Kidney glomerular epithelial cell (primary cell): ENCODE measurements at regions not wholly inside any gene's neighbourhood (a gene's known extent, or its start where the extent isn't known, plus 50 kb on each side); places are given as distances from the start of the nearest gene placed in this dataset.
"Not testable (repeated sequence)": the region's sequence is repeated elsewhere in the genome, so short reads cannot be mapped to it uniquely, and the experiment has no call there.

Source experiments
- DNase-seq: peaks from one replicate; lab custom pipeline; 2025; lab: John Stamatoyannopoulos, UW

DNA sequence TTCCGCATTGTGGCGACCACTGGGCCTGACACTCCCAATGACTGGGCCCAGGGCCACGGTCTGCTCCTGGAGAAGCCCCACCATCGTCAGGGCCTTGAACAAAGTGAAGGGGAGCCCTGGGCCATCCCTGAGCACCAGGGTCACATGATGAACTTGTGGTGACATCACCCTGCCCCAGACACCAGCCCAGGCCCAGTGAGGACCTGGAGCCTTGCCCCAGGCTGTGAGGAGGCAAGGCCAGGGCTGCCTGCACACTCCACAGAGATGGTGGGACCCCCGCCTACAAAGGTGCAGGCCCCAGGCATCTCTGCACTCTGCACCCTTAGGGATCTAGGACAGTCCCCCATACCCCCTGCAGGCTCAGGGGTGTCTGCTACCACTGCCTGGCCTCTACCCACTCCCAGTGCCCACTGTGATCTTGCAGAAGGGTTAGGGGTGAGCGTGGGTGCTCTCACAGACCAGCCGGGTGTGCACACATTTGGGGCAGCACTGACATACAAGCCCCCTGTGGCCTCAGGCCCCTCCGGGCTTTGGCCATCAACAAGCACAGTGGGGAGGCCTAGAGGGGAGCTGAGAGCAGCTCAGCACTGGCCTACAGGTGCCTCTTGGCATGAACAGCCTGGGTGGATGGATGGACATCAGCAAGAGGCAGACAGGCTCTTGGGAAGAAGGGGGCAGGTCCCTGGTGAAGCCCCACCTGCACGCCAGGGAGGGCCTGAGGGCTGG lies 624.0 kb upstream of the LRRTM4 start:
- no peak for DNase-seq

DNA sequence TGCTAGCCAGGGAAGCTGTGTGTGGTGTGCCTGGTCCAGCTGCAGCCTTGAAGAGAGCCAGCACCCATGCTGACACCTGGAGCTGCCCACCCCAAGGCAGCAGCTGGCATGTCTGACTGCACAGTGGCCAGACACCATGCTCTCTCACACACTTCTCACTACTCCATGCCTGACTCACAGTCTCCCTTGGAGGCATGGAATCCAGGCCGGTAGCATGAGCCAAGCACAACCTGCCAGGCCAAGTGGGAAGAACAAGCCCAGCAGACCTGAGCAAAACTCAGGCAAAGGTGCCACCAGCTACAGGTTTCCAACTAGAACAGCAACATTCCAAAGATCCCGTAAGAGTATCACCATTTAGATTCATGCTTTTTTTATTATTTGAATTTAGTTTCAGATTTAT lies 625.3 kb upstream of the LRRTM4 start:
- no peak for DNase-seq

DNA sequence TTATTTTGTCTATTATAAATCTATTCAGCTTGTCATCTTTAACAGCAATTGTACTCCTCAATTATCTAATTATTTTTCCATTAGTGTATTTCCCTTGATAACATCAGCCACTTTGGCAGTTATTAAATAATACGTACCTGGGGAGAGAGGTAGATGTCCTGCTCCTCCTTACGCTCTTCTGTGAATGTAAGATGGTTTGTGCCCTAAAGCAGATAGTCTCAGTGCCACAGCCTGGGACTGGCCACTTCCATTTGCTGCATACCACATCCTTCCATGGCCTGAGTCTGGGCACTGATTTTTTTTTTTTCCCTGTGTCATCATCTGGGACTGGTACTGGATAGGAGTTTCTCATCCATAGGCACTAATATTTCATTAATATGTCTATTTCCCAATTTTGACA lies 632.4 kb upstream of the LRRTM4 start:
- DNase-seq, result no peak

DNA sequence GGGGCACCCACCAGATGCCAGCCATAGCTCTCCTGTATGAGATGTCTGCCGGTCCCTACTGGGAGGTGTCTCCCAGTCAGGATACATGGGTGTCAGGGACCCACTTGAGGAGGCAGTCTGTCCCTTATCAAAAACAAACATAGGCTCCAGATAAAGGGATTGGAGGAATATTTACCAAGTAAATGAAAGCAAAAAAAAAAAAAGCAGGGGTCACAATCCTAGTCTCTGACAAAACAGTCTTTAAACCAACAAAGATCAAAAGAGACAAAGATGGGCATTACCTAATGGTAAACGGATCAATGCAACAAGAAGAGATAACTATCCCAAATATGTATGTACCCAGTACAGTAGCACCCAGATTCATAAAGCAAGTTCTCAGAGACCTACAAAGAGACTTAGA lies 640.0 kb upstream of the LRRTM4 start:
- no peak for DNase-seq

DNA sequence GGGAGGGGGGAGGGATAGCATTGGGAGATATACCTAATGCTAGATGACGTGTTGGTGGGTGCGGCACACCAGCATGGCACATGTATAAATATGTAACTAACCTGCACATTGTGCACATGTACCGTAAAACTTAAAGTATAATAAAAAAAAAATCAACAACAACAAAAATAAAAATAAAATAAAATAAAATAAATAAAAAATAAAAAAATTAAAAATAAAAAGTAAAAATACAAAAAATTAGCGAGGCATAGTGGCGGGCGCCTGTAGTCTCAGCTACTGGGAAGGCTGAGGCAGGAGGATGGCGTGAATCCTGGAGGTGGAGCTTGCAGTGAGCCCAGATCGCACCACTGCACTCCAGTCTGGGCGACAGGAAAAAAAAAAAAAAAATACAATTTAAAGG lies 650.0 kb upstream of the LRRTM4 start:
- DNase-seq, result not testable (repeated sequence)

DNA sequence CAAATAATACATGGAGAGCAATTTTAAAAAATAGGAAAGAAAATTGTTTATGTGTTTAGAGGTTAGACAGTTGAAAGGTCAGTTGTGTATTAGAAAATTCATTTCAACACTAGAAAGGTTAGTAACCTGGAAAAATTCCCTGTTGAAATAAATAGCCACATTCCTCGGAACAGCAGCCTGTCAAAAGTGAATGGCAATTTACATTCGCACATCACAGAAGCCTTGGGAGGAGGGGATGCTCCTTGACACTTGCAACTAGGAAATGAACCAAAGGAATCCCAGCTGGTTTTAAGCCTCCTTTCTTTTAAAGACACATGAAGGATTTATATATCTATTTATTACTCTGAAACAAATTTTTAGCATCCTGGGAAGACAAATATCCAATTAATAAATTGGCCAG lies 653.5 kb upstream of the LRRTM4 start:
- DNase-seq, result no peak

DNA sequence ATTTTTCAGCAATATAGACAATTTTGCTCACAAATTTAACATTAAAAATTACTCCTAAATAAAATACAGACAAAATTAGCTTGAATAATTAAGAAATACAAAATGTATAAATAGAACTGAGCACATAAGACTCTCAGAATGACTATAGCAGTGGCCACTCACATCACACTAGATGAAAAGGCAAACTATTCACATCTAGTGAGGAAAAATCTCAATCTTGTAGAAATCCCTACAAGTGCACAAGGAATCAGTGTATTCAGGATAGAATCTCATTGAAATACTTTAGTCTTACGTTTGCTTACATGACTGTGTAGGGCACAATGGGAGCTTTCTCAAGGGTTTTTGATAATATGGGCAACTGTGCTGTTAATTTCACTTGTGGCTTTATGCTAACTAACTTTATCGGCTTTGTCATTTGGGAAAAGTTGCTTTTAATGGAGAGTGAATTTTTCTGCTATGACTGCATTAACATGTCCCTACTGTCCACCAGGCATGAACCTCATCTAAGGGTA lies 678.9 kb upstream of the LRRTM4 start:
- DNase-seq, result no peak

DNA sequence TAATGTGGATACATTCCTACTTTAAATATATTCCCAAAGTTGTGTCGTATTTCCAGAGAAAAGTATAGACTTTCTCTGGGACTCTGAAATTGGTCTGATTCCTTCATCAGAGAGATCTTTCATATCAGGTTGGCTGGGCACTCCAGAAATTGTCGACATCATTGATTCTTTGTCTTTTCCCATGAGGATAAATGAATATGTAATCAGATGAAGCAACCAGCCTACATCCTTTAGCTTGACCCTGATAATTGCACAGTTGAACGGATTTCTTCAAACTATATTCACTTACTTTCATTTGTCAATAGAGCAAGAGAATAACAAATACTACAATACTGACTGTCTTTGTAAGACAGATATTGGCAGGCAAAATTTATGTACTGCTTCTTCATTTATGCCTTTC lies 680.2 kb upstream of the LRRTM4 start:
- no peak for DNase-seq

DNA sequence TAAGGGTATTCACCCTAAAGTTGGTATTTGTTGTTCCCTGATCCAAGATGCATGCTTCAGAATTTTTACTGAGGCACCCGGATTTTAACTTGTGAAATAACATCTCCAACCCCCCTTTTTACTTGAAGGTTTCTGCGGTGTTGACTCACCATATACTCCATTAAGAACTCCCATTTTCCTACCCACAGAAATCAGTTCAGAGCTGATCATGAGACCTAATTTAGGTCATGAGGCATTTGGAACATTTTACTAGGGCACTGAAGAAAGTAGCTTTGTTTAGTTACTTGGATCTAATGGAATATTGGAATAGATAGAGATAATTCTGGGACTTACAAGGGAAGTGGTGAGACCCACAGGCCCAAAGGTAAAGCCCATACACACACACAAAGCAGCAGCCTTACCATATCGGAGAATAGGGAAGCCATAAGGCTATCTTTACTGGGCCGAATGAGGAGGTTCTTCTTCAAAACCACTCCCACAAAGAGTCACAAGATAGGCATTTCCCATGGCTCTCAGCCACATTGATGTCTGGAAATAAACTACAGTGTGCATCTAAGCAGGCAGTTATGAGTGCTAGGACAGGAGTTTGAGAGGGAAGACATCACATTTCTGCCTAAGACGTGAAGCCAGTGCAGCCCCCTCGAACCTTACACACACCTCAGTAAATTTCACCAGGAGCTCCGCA lies 681.0 kb upstream of the LRRTM4 start:
- no peak for DNase-seq

DNA sequence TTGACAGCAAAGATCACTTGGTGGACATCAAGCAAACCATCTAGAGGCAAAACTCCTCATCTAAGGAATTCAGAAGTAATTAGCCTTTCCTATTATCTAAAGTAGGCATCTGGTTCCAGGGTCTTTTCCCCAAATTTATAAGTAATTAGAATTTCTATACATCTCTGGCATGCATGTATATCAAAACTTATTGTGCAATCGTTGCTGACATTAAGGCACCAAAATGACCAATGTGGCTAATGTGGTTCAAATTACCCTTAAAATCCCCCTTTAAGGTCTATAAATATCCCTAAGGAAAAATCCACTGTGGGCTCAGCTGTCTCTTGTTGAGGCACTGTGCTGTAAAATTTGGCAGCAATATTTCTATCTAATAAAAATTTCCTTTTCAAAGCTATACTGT lies 695.9 kb upstream of the LRRTM4 start:
- DNase-seq, result no peak

DNA sequence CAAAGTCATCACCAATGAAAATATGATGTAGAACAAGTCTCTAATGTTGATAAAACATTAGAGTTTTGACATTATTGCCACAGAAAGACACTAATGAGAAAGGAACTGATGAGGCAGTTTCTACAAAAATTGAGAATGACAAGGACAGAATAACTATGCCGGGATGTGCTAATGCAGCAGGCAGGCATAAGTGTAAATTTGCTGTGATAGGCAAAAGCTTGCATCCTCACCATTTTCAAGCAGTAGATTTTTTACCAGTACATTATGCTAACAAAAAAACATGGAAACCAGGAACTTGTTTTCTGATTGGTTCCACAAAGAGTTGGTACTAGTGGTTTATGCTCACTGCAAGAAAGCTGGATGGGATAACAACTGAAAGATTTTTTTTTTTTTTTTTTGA lies 715.5 kb upstream of the LRRTM4 start:
- no peak for DNase-seq

DNA sequence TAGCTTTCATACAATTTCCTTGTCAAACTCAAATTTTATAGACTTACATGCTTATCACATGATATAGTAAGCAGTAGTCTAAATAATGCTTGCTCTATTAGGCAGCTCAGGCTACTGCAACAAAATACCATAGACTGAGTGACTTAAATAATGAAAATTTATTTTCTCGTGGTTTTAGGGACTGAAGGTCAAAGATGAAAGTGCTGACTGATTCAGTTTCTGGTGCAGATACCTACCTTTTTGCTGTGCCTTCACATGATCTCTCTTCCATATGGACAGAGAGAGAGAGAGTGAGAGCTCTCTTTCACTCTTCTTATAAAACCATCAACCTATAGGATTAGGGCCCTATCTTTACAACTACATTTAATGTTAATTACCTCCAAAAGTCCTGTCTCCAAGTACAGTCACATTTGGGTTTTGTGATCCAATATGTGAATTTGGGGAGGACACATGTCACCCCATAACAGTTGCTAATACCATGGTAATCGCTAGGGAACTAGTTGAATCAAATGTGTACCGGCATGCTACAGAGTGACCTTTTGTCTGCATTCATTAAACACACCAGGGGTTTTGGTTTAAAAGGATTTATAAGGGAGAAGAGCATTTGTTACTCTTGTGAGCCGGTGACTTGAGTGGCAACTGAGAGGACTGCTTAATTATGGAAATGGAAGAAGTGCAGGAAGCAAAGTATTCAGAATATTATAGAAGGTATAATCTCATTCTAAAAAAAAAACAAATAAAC lies 723.4 kb upstream of the LRRTM4 start:
- no peak for DNase-seq

DNA sequence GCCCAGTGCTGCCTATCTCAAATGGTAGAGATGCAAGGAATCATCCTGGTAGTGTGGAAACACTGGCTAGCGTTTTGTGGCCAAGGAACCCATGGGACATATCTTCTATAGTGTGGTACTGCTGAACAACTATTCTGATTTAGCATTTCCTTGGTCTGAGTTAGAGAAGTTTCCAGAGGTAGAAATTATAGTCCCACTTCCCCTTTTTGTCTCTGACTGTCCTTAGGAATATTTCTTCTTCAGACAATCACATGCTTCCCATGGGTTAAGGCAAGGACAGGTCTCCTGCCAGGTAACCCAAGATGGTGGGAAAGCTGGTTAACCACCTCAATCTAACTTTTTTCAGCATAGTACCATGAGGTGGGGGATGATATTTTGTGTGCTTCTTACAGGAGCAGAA lies 729.5 kb upstream of the LRRTM4 start:
- no peak for DNase-seq

DNA sequence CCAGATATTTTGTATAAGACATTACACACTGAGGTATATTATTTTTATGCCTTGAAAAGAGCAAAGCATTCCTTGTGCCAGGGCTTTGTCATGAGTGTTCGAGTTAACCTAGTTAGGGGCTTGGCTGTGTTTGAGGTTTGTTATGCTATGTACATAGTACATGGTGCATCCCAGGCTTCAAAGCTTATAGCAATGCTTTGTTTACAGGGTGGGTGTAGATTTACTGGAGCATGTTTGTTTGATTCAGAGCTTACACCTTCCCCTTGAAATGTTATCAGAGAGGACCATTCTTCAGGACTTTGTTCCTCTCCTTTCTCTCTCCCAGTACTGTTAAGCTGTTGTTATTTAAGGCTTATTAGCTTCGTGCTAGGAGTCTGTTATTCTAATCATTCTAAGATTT lies 738.7 kb upstream of the LRRTM4 start:
- DNase-seq, result no peak

DNA sequence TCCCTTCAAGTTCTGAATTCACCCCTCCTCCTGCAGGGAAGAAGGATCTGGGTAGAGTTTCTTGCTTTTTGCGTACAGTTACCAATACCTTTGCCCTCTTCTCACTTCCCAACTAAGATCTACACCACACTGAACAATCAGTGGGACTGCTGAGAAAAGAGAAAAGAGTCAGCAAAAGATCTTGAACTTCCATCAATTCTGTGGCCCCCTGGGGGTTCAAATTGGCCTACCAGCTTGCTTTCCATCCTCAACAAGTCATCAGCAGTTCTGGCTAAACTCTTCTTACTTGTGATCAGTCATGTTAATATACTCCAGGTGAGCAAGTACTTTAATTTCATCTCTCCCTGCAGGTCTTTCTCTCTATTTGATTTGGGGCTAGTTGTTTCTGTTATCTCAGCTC lies 739.3 kb upstream of the LRRTM4 start:
- DNase-seq, result no peak

DNA sequence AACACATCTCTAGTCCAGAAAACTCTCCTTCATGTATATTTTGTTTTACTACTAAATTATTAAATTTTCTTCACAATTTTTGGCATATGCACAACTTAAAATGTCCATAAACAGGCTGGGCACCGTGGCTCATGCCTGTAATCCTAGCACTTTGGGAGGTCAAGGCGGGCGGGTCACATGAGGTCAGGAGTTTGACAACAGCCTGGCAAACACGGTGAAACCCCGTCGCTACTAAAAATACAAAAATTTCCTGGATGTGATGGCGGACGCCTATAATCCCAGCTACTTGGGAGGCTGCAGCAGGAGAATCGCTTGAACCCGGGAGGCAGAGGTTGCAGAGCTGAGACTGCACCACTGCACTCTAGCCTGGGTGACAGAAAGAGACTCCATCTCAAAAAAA lies 739.9 kb upstream of the LRRTM4 start:
- DNase-seq, result not testable (repeated sequence)

DNA sequence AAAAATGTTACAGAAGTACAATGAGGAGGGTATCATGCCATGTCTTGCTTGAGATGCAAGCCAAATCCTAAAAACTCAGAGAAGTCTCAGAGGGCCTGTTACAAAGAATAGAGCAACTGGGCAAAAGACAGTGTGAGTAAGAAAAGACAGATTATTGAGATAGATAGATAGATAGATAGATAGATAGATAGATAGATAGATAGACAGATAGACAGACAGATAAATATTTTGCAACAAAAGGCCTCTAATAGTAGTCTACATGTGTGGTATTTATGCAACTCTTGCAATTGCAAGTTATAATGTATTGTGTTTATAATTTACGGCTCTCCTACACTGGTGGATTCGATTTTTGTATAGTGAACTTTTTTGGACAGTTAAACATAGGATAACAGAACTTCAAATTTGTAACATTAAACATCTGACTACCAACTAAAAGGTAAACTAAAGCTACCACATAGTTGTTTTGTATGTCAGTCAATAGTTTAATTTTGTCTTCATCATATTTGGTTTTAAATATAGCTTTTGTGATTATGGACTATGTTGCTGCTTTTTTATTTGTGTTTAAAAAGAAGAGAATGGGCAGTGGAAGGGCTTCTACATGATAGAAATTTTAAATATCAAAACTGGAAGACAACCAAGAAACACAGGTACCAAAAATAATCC lies 740.7 kb upstream of the LRRTM4 start:
- no peak for DNase-seq

DNA sequence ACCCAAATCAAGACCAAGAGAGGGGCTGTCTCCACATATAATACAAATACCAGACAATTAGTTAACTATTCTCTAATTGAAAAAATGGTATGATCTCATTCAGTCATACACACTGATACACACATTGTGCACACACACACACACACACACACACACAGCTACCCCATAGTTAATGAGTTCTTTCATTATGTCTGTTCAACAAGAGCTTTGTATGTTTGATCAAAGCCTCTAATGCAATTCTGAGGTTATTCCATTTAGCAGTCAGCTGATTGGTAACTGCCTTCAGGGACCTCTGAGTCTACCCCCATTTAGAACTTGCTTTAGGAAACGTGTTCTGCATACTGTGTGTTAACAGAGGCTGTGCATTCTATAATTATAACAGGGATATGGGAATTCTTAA lies 741.4 kb upstream of the LRRTM4 start:
- no peak for DNase-seq

DNA sequence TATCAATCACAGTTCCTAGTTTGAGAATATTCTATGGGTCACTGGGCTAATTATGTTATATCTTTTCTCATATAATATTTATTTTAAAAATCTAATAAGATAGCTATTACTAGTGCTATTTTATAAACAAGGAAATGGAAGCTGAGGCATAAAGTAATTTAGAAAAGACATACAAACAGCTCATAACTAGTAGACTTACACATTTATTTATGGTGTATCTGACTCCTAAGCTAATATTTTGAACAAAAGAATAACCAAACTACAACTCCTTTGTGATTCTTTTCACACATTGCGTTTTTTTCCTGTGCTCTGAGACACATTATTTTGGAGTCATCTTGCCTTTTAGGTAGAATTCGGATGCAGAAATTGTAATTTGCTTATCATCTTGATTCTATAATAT lies 742.0 kb upstream of the LRRTM4 start:
- DNase-seq, result no peak

DNA sequence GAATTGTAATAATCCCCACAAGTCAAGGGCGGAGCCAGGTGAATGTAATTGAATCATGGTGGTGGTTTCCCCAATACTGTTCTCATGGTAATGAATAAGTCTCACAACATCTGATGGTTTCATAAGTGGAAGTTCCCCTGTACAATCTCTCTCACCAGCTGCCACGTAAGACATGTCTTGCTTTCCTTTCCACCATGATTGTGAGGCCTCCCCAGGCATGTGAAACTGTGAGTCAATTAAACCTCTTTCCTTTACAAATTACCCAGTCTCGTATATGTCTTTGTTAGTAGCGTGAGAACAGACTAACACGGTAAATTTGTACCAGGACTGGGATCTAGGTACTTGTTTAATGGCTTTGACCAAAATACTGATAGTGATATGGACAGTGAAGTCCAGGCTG lies 744.3 kb upstream of the REG3G start:
- DNase-seq, result no peak

DNA sequence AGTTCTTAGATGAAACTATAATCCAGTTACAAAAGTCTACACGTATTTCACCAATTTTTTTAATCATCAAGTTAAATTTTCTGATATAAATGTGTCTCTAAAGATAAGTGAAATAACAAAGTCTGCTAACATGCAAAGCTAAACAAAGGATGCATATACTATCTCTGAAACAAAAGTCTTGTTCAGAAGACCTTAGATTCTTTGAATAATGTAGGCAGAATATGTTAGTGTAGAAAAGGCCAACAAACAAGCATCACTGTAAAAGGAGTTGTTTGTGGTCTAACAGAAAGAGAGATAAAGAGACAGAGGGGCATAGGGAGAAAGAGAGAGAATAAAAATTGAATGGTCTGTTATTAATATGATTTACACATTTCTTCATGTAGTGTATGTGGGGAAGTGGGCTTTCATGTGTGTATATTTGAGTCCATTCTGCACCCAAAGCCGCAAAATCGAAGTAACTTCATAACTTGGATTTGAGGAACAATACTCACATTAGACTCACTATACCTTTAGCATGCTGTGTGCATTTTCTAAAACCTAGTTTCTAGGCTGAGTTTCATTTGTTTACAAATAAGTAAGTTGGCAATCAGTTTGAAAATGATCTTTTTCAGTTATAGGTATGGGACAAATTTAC lies 734.8 kb upstream of the REG3G start:
- no peak for DNase-seq

DNA sequence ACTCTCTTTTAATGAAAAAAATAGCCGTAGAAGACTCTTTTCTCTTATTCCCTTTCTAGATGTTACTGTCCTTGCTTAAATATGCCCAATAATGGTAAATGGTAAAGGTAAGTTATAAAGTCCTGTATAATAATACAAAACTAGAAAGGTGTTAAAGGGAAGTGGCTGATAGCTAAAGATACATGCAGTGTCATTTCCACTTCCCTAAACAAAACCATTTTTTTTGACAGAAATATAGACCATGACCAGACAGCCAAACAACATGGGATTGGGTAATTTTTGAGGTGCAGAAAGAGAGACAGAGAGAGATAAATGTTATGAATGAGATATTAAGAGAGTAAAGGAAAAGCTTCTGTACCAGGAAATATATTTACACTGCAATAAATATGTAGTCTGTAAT lies 731.7 kb upstream of the REG3G start:
- no peak for DNase-seq
